Neural cell (in vitro differentiated cells): ENCODE measurements at regions not wholly inside any gene's neighbourhood (a gene's known extent, or its start where the extent isn't known, plus 50 kb on each side); places are given as distances from the start of the nearest gene placed in this dataset.

ENCODE experiments used
- H2AFZ ChIP-seq: fragments of 200-600, 300-800 bp; sonication (generic), shearing (Covaris generic); 2 replicates; pipeline ENCODE4 v1.6.0; 2014; ENCODE audit warnings: low read depth, mild to moderate bottlenecking, antibody characterized with exemption, low read length, moderate library complexity
- H3F3A ChIP-seq: fragments of 200-600 bp; shearing (Covaris generic); 2 replicates; pipeline ENCODE4 v1.6.1; 2016; ENCODE audit warnings: mild to moderate bottlenecking, moderate library complexity, mixed read lengths, antibody characterized with exemption, low read length; ENCODE audit not compliant: insufficient read depth, poor library complexity, severe bottlenecking
- H3K27ac ChIP-seq: fragments of 200-600, 300-800 bp; sonication (generic), shearing (Covaris generic); 2 replicates; pipeline ENCODE4 v1.5.1; 2014; ENCODE audit warnings: mild to moderate bottlenecking, low read length, moderate library complexity
- H3K27me3 ChIP-seq: fragments of 300-800, 200-600 bp; sonication (generic), shearing (Covaris generic); 2 replicates; pipeline ENCODE4 v1.6.0; 2014; ENCODE audit warnings: mild to moderate bottlenecking, low read depth, low read length, moderate library complexity; ENCODE audit not compliant: insufficient read depth
- H3K36me3 ChIP-seq: fragments of 300-800, 200-600 bp; sonication (generic), shearing (Covaris generic); 2 replicates; pipeline ENCODE4 v1.5.1; 2014; ENCODE audit warnings: mild to moderate bottlenecking, antibody characterized with exemption, low read length, moderate library complexity; ENCODE audit not compliant: insufficient read depth
- H3K4me2 ChIP-seq: fragments of 300-800, 200-600 bp; sonication (generic), shearing (Covaris generic); 2 replicates; pipeline ENCODE4 v1.6.0; 2014; ENCODE audit warnings: mild to moderate bottlenecking, low read length
- H3K4me3 ChIP-seq: fragments of 300-800, 200-600 bp; sonication (generic), shearing (Covaris generic); 2 replicates; pipeline ENCODE4 v1.5.1; 2014; ENCODE audit warnings: mild to moderate bottlenecking, low read length, moderate library complexity
- H3K79me2 ChIP-seq: fragments of 200-600 bp; shearing (Covaris generic); replicated peaks from 2 replicates; pipeline ENCODE4 v1.6.0; 2014; ENCODE audit warnings: mild to moderate bottlenecking, low read length, moderate library complexity; ENCODE audit not compliant: insufficient read depth
- H3K9ac ChIP-seq: fragments of 300-800, 200-600 bp; sonication (generic), shearing (Covaris generic); 2 replicates; pipeline ENCODE4 v1.6.1; 2016; ENCODE audit warnings: mild to moderate bottlenecking, low read length, mixed read lengths
- H3K9me2 ChIP-seq: fragments of 200-600 bp; shearing (Covaris generic); 2 replicates; pipeline ENCODE4 v1.6.1; 2016; ENCODE audit warnings: mild to moderate bottlenecking, low read length, mixed read lengths; ENCODE audit not compliant: insufficient read depth
- H3K9me3 ChIP-seq: fragments of 200-600, 300-800 bp; sonication (generic), shearing (Covaris generic); 2 replicates; pipeline ENCODE4 v1.6.1; 2016; ENCODE audit warnings: mild to moderate bottlenecking, mixed run types, low read length, moderate library complexity, mixed read lengths
- H4K20me1 ChIP-seq: fragments of 200-600 bp; shearing (Covaris generic); 2 replicates; pipeline ENCODE4 v1.6.1; 2016; ENCODE audit warnings: mild to moderate bottlenecking, mixed run types; ENCODE audit not compliant: insufficient read depth
- EP300 ChIP-seq: fragments of 450-650 bp; conservative IDR thresholded peaks from 2 replicates; pipeline ENCODE4 v1.6.1; 2014; ENCODE audit warnings: antibody characterized with exemption, mild to moderate bottlenecking, moderate library complexity; ENCODE audit not compliant: poor library complexity, severe bottlenecking
- EZH2 ChIP-seq: fragments of 200-600, 300-800 bp; shearing (Covaris generic), sonication (generic); IDR thresholded peaks from 2 replicates; pipeline ENCODE4 v1.6.1; 2014; ENCODE audit warnings: antibody characterized with exemption, low read length, borderline replicate concordance, mild to moderate bottlenecking; ENCODE audit not compliant: insufficient read depth, poor library complexity, severe bottlenecking
- MXI1 ChIP-seq: fragments of 450-650 bp; conservative IDR thresholded peaks from 2 replicates; pipeline ENCODE4 v1.6.1; 2014; ENCODE audit warnings: antibody characterized with exemption, mild to moderate bottlenecking; ENCODE audit not compliant: poor library complexity, severe bottlenecking
- POLR2AphosphoS5 ChIP-seq: IDR thresholded peaks from 2 replicates; pipeline ENCODE4 v1.6.1; 2012
- RAD21 ChIP-seq: fragments of 450-650 bp; conservative IDR thresholded peaks from 2 replicates; pipeline ENCODE4 v1.6.1; 2014; ENCODE audit warnings: antibody characterized with exemption, mild to moderate bottlenecking, moderate library complexity
- SMC3 ChIP-seq: fragments of 450-650 bp; conservative IDR thresholded peaks from 2 replicates; pipeline ENCODE4 v1.6.1; 2014; ENCODE audit warnings: antibody characterized with exemption, mild to moderate bottlenecking, moderate library complexity; ENCODE audit not compliant: poor library complexity
- TAF1 ChIP-seq: IDR thresholded peaks from 2 replicates; pipeline ENCODE4 v1.6.1; 2012; ENCODE audit warnings: low read depth
- TF ChIP-seq, protein P1 (sequence below): fragments of 450-650 bp; IDR thresholded peaks from 2 replicates; pipeline ENCODE4 v1.5.1; 2014; ENCODE audit warnings: antibody characterized with exemption, mild to moderate bottlenecking, moderate library complexity; ENCODE audit not compliant: poor library complexity, severe bottlenecking
- TF ChIP-seq, protein P2 (sequence below): IDR thresholded peaks from 2 replicates; pipeline ENCODE4 v1.6.1; 2012; ENCODE audit warnings: borderline replicate concordance

DNA sequence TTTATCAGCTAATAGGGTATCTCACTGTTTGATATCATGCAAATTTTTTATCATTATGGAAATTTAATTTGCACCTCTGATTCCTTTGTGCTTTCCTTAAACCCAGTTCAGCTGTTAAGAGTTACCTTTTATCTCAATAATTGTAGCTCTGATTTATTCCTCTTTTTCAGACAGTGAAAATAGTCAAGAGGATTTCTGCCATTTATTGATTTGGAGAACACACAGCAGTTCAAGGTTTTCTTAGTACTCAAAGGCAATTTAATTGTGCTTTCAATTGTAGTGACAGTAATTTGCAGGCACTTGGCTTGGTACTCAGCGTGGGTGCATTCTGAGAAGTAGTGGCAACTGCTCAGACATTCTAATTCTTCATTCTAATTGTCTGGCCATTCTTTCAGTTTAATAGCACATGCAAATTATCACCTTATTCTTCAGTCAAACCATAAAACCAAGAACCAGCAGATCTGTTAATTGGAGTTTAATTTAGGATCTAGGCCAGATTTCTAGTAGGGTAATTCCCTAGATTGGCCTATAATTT, 709.3 kb downstream of the RPS29 start:
- H3K9ac ChIP-seq, result no peak overlapping the region
- H2AFZ ChIP-seq, result no peak overlapping the region
- H3K4me3 ChIP-seq, result peak overlapping the region; percentile 8
- H4K20me1 ChIP-seq, result no peaks in the 10 kb centered on the region
- H3K36me3 ChIP-seq, result no peaks in the 10 kb centered on the region
- peaks cover 8% of the 10 kb centered on the region for H3F3A ChIP-seq
- no peaks in the 10 kb centered on the region for H3K9me2 ChIP-seq
- no peaks in the 10 kb centered on the region for H3K9me3 ChIP-seq
- TF ChIP-seq POLR2AphosphoS5 (peak; percentile 43), EZH2 (no peak), SMC3 (no peak), TAF1 (no peak)
- TF ChIP-seq, protein P1, sequence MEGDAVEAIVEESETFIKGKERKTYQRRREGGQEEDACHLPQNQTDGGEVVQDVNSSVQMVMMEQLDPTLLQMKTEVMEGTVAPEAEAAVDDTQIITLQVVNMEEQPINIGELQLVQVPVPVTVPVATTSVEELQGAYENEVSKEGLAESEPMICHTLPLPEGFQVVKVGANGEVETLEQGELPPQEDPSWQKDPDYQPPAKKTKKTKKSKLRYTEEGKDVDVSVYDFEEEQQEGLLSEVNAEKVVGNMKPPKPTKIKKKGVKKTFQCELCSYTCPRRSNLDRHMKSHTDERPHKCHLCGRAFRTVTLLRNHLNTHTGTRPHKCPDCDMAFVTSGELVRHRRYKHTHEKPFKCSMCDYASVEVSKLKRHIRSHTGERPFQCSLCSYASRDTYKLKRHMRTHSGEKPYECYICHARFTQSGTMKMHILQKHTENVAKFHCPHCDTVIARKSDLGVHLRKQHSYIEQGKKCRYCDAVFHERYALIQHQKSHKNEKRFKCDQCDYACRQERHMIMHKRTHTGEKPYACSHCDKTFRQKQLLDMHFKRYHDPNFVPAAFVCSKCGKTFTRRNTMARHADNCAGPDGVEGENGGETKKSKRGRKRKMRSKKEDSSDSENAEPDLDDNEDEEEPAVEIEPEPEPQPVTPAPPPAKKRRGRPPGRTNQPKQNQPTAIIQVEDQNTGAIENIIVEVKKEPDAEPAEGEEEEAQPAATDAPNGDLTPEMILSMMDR, result no peak
- peak overlapping the region; percentile 20 for H3K4me2 ChIP-seq
- H3K79me2 ChIP-seq, result no peaks in the 10 kb centered on the region
- peak overlapping the region; percentile 21 for H3K27ac ChIP-seq
- no peaks in the 10 kb centered on the region for H3K27me3 ChIP-seq

DNA sequence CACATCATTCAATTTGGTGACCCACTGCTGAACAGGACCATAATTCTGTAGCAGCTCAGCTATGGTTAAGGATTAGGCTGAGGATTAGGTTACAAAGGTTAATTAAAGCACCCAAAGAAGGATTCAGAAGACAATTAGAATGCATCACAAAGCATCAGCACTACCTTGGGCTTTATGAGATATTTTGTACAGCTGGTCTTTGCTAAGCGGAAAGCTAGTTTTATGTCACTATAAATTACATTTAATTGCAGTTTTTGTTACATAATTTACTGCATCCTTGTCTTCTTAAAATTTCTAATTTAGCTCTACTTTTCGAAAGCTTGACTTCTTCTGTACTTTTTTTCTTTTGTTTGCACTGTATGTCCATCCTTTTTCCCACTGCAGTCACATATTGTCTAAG, 711.5 kb downstream of the RPS29 start:
- H3F3A ChIP-seq, result peaks cover 8% of the 10 kb centered on the region
- no peak overlapping the region for H3K27ac ChIP-seq
- H3K79me2 ChIP-seq, result no peaks in the 10 kb centered on the region
- H3K4me3 ChIP-seq, result no peak overlapping the region
- no peak overlapping the region for H2AFZ ChIP-seq
- no peaks in the 10 kb centered on the region for H4K20me1 ChIP-seq
- no peaks in the 10 kb centered on the region for H3K9me2 ChIP-seq
- H3K9me3 ChIP-seq, result no peaks in the 10 kb centered on the region
- no peaks in the 10 kb centered on the region for H3K27me3 ChIP-seq
- TF ChIP-seq, protein P1, result no peak
- TF ChIP-seq RAD21 (no peak), SMC3 (no peak), TAF1 (no peak), EP300 (no peak), MXI1 (no peak), EZH2 (no peak), POLR2AphosphoS5 (no peak)
- TF ChIP-seq, protein P2, sequence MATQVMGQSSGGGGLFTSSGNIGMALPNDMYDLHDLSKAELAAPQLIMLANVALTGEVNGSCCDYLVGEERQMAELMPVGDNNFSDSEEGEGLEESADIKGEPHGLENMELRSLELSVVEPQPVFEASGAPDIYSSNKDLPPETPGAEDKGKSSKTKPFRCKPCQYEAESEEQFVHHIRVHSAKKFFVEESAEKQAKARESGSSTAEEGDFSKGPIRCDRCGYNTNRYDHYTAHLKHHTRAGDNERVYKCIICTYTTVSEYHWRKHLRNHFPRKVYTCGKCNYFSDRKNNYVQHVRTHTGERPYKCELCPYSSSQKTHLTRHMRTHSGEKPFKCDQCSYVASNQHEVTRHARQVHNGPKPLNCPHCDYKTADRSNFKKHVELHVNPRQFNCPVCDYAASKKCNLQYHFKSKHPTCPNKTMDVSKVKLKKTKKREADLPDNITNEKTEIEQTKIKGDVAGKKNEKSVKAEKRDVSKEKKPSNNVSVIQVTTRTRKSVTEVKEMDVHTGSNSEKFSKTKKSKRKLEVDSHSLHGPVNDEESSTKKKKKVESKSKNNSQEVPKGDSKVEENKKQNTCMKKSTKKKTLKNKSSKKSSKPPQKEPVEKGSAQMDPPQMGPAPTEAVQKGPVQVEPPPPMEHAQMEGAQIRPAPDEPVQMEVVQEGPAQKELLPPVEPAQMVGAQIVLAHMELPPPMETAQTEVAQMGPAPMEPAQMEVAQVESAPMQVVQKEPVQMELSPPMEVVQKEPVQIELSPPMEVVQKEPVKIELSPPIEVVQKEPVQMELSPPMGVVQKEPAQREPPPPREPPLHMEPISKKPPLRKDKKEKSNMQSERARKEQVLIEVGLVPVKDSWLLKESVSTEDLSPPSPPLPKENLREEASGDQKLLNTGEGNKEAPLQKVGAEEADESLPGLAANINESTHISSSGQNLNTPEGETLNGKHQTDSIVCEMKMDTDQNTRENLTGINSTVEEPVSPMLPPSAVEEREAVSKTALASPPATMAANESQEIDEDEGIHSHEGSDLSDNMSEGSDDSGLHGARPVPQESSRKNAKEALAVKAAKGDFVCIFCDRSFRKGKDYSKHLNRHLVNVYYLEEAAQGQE, result no peak
- H3K4me2 ChIP-seq, result no peak overlapping the region
- H3K36me3 ChIP-seq, result no peaks in the 10 kb centered on the region
- H3K9ac ChIP-seq, result no peak overlapping the region
